ENCODE measurements at regions not wholly inside any gene's neighbourhood (a gene's known extent, or its start where the extent isn't known, plus 50 kb on each side); places are given as distances from the start of the nearest gene placed in this dataset.

GRCh38 chr1:232566093-232566492 lies 63.8 kb downstream of the SIPA1L2 start:
- no peak for TF ChIP-seq CTCF (IDR thresholded peaks at IDR 0.05)
- no peak for TF ChIP-seq ATF3 (CRISPR knock-in tag; conservative IDR thresholded peaks at IDR 0.05)
- no peak for TF ChIP-seq JUN (CRISPR knock-in tag; IDR thresholded peaks at IDR 0.05)
